ENCODE measurements at regions not wholly inside any gene's neighbourhood (a gene's known extent, or its start where the extent isn't known, plus 50 kb on each side); places are given as distances from the start of the nearest gene placed in this dataset.

DNA sequence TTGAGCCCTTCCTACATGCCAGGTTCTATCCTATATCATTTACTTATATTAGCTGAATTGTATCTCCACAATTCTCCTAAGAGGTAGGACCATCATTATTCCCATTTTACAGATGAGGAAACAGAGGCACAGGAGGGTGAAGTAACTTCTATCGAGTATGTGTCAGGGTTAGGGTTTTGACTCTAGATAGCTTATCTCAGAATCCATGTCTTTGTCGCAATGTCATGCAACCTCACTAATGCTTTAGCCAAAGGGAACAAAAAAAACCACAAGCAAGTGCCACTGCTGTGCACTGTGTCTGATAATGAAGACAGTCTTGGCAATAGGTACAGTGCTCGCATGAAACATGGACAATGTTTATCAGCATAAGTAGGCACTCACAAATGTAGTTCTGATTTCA, 95.4 kb upstream of the CLDN14 start (continued):
- TF ChIP-seq RCOR1 (IDR thresholded peaks at IDR 0.05; ENCODE audit: borderline replicate concordance in 1 of 2, low read depth in 2 of 2, low read length in 2 of 2), result peak in 1 of 2 experiments; percentile 79; a peak in 2 of 4 replicates
- TF ChIP-seq CTBP1 (IDR thresholded peaks at IDR 0.05; ENCODE audit: borderline replicate concordance), result no peak
- TF ChIP-seq ZBTB2 (IDR thresholded peaks at IDR 0.05), result no peak
- TF ChIP-seq ZNF766 (CRISPR knock-in tag; conservative IDR thresholded peaks at IDR 0.05), result peak; percentile 85
- 0 out of 2 replicates have a peak, but pooled peaks have one; percentile 51 for TF ChIP-seq ZNF644 (tag; IDR thresholded peaks at IDR 0.05; ENCODE audit: low read depth)
- TF ChIP-seq ZC3H4 (CRISPR knock-in tag; IDR thresholded peaks at IDR 0.05; ENCODE audit: borderline replicate concordance), result no peak
- peak; percentile 18; the same call in 1 of the 2 replicates for TF ChIP-seq SMARCA4 (IDR thresholded peaks at IDR 0.05)
- peak in 1 of 2 experiments; percentile 43; a peak in 1 of 4 replicates for TF ChIP-seq TEAD1 (CRISPR knock-in tag; IDR thresholded peaks at IDR 0.05)
- peak; percentile 39 to 59; a peak in 2 of 4 replicates for TF ChIP-seq TRIM24 (IDR thresholded peaks at IDR 0.05)
- TF ChIP-seq, protein P1, sequence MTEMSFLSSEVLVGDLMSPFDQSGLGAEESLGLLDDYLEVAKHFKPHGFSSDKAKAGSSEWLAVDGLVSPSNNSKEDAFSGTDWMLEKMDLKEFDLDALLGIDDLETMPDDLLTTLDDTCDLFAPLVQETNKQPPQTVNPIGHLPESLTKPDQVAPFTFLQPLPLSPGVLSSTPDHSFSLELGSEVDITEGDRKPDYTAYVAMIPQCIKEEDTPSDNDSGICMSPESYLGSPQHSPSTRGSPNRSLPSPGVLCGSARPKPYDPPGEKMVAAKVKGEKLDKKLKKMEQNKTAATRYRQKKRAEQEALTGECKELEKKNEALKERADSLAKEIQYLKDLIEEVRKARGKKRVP (CRISPR knock-in tag; IDR thresholded peaks at IDR 0.05), result peak; percentile 88
- TF ChIP-seq SOX6 (IDR thresholded peaks at IDR 0.05), result peak; percentile 47; the same call in 1 of the 2 replicates
- TF ChIP-seq KLF16 (IDR thresholded peaks at IDR 0.05), result peak; percentile 59; the same call in 1 of the 2 replicates
- no peak for TF ChIP-seq TSHZ1 (CRISPR knock-in tag; IDR thresholded peaks at IDR 0.05)
- TF ChIP-seq, protein P2, sequence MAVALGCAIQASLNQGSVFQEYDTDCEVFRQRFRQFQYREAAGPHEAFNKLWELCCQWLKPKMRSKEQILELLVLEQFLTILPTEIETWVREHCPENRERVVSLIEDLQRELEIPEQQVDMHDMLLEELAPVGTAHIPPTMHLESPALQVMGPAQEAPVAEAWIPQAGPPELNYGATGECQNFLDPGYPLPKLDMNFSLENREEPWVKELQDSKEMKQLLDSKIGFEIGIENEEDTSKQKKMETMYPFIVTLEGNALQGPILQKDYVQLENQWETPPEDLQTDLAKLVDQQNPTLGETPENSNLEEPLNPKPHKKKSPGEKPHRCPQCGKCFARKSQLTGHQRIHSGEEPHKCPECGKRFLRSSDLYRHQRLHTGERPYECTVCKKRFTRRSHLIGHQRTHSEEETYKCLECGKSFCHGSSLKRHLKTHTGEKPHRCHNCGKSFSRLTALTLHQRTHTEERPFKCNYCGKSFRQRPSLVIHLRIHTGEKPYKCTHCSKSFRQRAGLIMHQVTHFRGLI (CRISPR knock-in tag; IDR thresholded peaks at IDR 0.05), result peak; percentile 14; the same call in 1 of the 2 replicates
- TF ChIP-seq, protein P3, sequence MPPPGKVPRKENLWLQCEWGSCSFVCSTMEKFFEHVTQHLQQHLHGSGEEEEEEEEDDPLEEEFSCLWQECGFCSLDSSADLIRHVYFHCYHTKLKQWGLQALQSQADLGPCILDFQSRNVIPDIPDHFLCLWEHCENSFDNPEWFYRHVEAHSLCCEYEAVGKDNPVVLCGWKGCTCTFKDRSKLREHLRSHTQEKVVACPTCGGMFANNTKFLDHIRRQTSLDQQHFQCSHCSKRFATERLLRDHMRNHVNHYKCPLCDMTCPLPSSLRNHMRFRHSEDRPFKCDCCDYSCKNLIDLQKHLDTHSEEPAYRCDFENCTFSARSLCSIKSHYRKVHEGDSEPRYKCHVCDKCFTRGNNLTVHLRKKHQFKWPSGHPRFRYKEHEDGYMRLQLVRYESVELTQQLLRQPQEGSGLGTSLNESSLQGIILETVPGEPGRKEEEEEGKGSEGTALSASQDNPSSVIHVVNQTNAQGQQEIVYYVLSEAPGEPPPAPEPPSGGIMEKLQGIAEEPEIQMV (tag; conservative IDR thresholded peaks at IDR 0.05; ENCODE audit: low read depth), result no peak
- peak; percentile 16; the same call in 1 of the 2 replicates for TF ChIP-seq FOXM1 (IDR thresholded peaks at IDR 0.05; ENCODE audit: low read depth)
- TF ChIP-seq FOXM1 (CRISPR knock-in tag; IDR thresholded peaks at IDR 0.05; ENCODE audit: low read depth), result no peak
- TF ChIP-seq BCOR (IDR thresholded peaks at IDR 0.05), result peak; percentile 77; the same call in 1 of the 2 replicates
- peak; percentile 47; the same call in 1 of the 2 replicates for TF ChIP-seq BCL6 (CRISPR knock-in tag; IDR thresholded peaks at IDR 0.05)
- peak; percentile 51 for TF ChIP-seq CBFA2T2 (conservative IDR thresholded peaks at IDR 0.05)
- TF ChIP-seq RAD51 (IDR thresholded peaks at IDR 0.05; ENCODE audit: borderline replicate concordance, low read depth), result no peak
- TF ChIP-seq ZNF583 (CRISPR knock-in tag; IDR thresholded peaks at IDR 0.05), result peak; percentile 37; the same call in 1 of the 2 replicates
